Suprapubic skin (tissue), 4 donors: ENCODE measurements at regions not wholly inside any gene's neighbourhood (a gene's known extent, or its start where the extent isn't known, plus 50 kb on each side); places are given as distances from the start of the nearest gene placed in this dataset.

Experiments used
- DNase-seq, 2 donors: peaks; one replicate each; pipeline ENCODE4 v3.0.0-alpha.2; 2019; ENCODE audit warnings: low spot score in 2 of 2
- H3K27ac ChIP-seq: fragments of 200-600 bp; sonication (generic); one replicate; pipeline ENCODE4 v1.5.1; 2019
- H3K27me3 ChIP-seq: fragments of 200-600 bp; sonication (generic); one replicate; pipeline ENCODE4 v1.5.1; 2019
- H3K36me3 ChIP-seq: fragments of 200-600 bp; sonication (generic); one replicate; pipeline ENCODE4 v1.5.1; 2019
- H3K4me1 ChIP-seq: fragments of 200-600 bp; sonication (generic); one replicate; pipeline ENCODE4 v1.5.1; 2019
- H3K4me3 ChIP-seq: fragments of 200-600 bp; sonication (generic); one replicate; pipeline ENCODE4 v1.5.1; 2019; ENCODE audit warnings: mild to moderate bottlenecking
- H3K9me3 ChIP-seq: fragments of 200-600 bp; sonication (generic); one replicate; pipeline ENCODE4 v1.5.1; 2019
- CTCF ChIP-seq, 2 donors: fragments of 200-600 bp in 1 of 2; fragments of 450-650 bp in 1 of 2; sonication (generic) in 1 of 2; IDR thresholded peaks; one replicate each; pipeline ENCODE4 v1.5.1; 2016 to 2019; ENCODE audit warnings: antibody characterized with exemption in 2 of 2, mild to moderate bottlenecking in 1 of 2, moderate library complexity in 1 of 2
- EP300 ChIP-seq: sonication (generic); formaldehyde crosslinking; IDR thresholded peaks from one replicate; pipeline ENCODE4 v1.6.1; 2017; ENCODE audit warnings: antibody characterized with exemption
- POLR2A ChIP-seq, 2 donors: fragments of 450-650 bp; IDR thresholded peaks; one replicate each; pipeline ENCODE4 v1.6.1; 2017; ENCODE audit warnings: antibody characterized with exemption in 2 of 2, mild to moderate bottlenecking in 2 of 2, moderate library complexity in 2 of 2
- POLR2AphosphoS5 ChIP-seq, 3 donors: sonication (generic); formaldehyde crosslinking; IDR thresholded peaks; one replicate each; pipeline ENCODE4 v1.6.1; 2017; ENCODE audit warnings: antibody characterized with exemption in 3 of 3
- WGBS: methylation state at CpG from one replicate; pipeline ENCODE4 v1.1.5; 2018; 5-methylcytosine and 5-hydroxymethylcytosine counted together

DNA sequence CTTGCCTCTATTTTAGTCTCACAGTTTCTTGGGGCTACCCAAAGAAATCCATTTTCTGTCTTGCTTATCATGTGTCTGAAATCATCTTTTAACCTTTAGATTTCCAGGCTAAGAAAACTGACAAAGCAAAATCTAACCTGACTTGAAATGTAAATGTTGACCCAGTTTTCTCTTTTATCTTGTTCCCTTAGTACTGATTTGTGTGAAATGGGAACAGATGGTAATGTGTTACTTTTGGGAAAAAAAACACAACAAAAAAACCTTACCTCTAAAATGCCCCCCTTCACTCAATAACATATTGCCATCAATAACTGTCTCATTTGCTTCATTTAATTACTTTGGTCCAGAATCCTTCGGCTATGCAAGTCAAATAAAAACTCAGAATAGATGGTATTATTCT is 383.2 kb upstream of the DCN start:
- peaks cover 12% of the 10 kb centered on the region for H3K4me1 ChIP-seq
- 75% methylated on average over 1 of the region's 1 CpG for WGBS
- no peak for TF ChIP-seq POLR2A (IDR thresholded peaks at IDR 0.05)
- no peak for TF ChIP-seq EP300
- no peak for TF ChIP-seq CTCF (IDR thresholded peaks at IDR 0.05)
- no peak for TF ChIP-seq POLR2AphosphoS5 (IDR thresholded peaks at IDR 0.05)

GRCh38 chr12:91565246-91565645 is 382.6 kb upstream of the DCN start:
- H3K27ac ChIP-seq, result no peak overlapping the region
- no peaks in the 10 kb centered on the region for H3K36me3 ChIP-seq
- no peak overlapping the region for H3K4me3 ChIP-seq
- peaks cover 12% of the 10 kb centered on the region for H3K4me1 ChIP-seq
- H3K9me3 ChIP-seq, result no peaks in the 10 kb centered on the region
- no peaks in the 10 kb centered on the region for H3K27me3 ChIP-seq
- WGBS, result 58% methylated on average over 4 of the region's 4 CpGs
- TF ChIP-seq EP300, result no peak
- no peak for TF ChIP-seq POLR2A (IDR thresholded peaks at IDR 0.05)
- no peak for TF ChIP-seq POLR2AphosphoS5 (IDR thresholded peaks at IDR 0.05)
- TF ChIP-seq CTCF (IDR thresholded peaks at IDR 0.05), result no peak
- DNase-seq, result no peak

More for the DNA sequence above, 383.2 kb upstream of the DCN start:
- H3K9me3 ChIP-seq, result no peaks in the 10 kb centered on the region
- no peak overlapping the region for H3K27ac ChIP-seq
- no peak for DNase-seq
- no peaks in the 10 kb centered on the region for H3K36me3 ChIP-seq
- no peak overlapping the region for H3K4me3 ChIP-seq
- H3K27me3 ChIP-seq, result no peaks in the 10 kb centered on the region

DNA sequence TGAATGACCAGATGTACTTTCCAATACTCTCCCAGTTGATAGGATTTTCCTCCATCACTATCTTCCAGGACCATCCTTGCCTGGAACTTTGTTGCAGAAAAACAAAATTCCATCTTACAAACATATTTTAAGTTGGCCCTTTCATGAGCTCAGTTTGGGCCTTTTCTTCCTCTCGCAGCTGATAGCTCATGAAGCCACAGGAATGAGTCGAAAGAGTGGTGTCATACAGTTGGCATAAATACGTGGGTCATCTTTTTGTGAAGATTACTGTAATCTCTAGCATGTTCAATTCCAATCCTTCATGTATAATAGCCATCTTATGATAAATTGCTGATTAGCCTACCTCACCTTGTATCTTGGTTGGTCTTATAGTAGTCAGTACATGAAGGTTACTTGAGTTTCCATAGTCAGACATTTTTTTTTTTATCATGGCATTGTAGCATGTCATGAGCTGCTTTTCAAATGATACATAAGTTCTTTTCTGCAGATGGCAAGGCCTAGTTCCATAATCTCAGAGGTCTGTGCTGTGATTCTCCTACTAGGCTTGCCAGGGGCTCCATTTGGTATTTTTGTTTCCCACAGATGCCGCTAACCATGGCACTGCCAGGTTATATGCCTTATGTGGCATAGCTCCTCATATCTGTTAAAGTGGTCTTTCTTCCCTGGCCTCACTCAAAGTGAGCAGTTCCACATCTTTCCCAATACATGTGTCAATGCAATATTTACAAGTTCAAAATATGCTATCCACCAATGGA is 380.6 kb upstream of the DCN start:
- Histone ChIP-seq H3K27me3 (no peaks in the 10 kb centered on the region), H3K27ac (no peak overlapping the region), H3K36me3 (no peaks in the 10 kb centered on the region), H3K4me1 (peaks cover 12% of the 10 kb centered on the region), H3K4me3 (no peak overlapping the region), H3K9me3 (no peaks in the 10 kb centered on the region)
- no peak for TF ChIP-seq CTCF (IDR thresholded peaks at IDR 0.05)
- TF ChIP-seq EP300, result no peak
- no peak for TF ChIP-seq POLR2A (IDR thresholded peaks at IDR 0.05)
- TF ChIP-seq POLR2AphosphoS5 (IDR thresholded peaks at IDR 0.05), result no peak
- WGBS, result 98% methylated on average over 4 of the region's 4 CpGs
- DNase-seq, result no peak

DNA sequence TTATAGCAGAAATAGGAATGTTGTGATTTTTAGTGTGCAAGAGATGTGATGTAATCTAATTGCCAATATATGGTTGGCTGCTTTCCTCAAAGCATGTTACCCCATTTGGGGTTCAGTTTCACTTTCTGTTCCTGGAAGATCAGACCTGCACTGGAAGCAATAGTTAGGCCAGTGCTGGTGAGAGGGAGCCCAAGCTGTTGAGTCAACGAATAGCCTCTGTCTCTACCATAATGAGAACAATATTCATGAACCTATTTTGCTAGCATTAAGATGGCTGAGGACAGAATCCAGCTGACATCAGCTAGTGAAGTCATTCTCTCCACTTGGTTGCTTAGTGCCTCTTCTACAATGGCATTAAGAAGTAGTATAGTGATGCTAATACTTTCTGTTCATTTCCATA is 379.9 kb upstream of the DCN start:
- Histone ChIP-seq H3K4me3 (no peak overlapping the region), H3K36me3 (no peaks in the 10 kb centered on the region), H3K4me1 (peaks cover 12% of the 10 kb centered on the region), H3K27me3 (no peaks in the 10 kb centered on the region), H3K27ac (no peak overlapping the region), H3K9me3 (no peaks in the 10 kb centered on the region)
- DNase-seq, result no peak
- TF ChIP-seq EP300 (no peak), POLR2A (IDR thresholded peaks at IDR 0.05) (no peak), POLR2AphosphoS5 (IDR thresholded peaks at IDR 0.05) (no peak), CTCF (IDR thresholded peaks at IDR 0.05) (no peak)
- WGBS, result 76% methylated on average over 1 of the region's 1 CpG

DNA sequence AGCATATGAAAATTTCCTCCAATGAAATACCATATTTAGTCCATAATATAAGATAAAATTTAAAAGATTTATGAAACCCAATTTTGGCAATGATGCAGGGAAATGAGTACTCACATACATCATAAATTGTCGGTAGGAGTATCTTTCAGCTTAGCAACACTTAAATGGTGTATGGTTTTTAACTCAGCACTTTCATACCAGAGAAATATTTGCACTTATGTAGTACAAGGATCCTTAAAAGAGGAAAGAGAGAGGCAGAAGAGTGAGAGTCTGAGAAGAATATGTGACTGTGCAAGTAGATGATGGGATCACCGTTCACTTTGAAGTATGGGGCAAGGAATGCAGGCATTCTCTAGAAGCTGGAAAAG is 379.3 kb upstream of the DCN start:
- DNase-seq, result no peak
- no peak overlapping the region for H3K27ac ChIP-seq
- no peak overlapping the region for H3K4me3 ChIP-seq
- H3K27me3 ChIP-seq, result no peaks in the 10 kb centered on the region
- H3K36me3 ChIP-seq, result no peaks in the 10 kb centered on the region
- H3K4me1 ChIP-seq, result peaks cover 12% of the 10 kb centered on the region
- TF ChIP-seq POLR2AphosphoS5 (IDR thresholded peaks at IDR 0.05) (no peak), EP300 (no peak), CTCF (IDR thresholded peaks at IDR 0.05) (no peak), POLR2A (IDR thresholded peaks at IDR 0.05) (no peak)
- WGBS, result 63% methylated on average over 2 of the region's 2 CpGs
- H3K9me3 ChIP-seq, result no peaks in the 10 kb centered on the region
